IgD-negative memory B cell (primary cell): ENCODE measurements at regions not wholly inside any gene's neighbourhood (a gene's known extent, or its start where the extent isn't known, plus 50 kb on each side); places are given as distances from the start of the nearest gene placed in this dataset.
"Not testable (repeated sequence)": the region's sequence is repeated elsewhere in the genome, so short reads cannot be mapped to it uniquely, and the experiment has no call there.

Source experiments
- H3K27ac Mint-ChIP-seq, 3 donors: one replicate each; pipeline ENCODE4 v1.8.0; 2020 to 2022; ENCODE audit warnings: mild to moderate bottlenecking in 3 of 3, mixed read lengths in 3 of 3, moderate library complexity in 1 of 3
- H3K27me3 Mint-ChIP-seq: one replicate; pipeline ENCODE4 v1.8.0; 2021; ENCODE audit warnings: mixed read lengths
- H3K36me3 Mint-ChIP-seq: one replicate; pipeline ENCODE4 v1.8.0; 2020; ENCODE audit warnings: mild to moderate bottlenecking, mixed read lengths
- H3K4me1 Mint-ChIP-seq, 3 donors: one replicate each; pipeline ENCODE4 v1.8.0; 2020 to 2022; ENCODE audit warnings: mixed read lengths in 3 of 3, mild to moderate bottlenecking in 1 of 3
- H3K4me3 Mint-ChIP-seq, 4 donors: one replicate each; pipeline ENCODE4 v1.8.0; 2020 to 2022; ENCODE audit warnings: mild to moderate bottlenecking in 4 of 4, mixed read lengths in 4 of 4, moderate library complexity in 3 of 4
- H3K9me3 Mint-ChIP-seq, 3 donors: one replicate each; pipeline ENCODE4 v1.8.0; 2020 to 2021; ENCODE audit warnings: mixed read lengths in 3 of 3, mild to moderate bottlenecking in 1 of 3

- peaks cover 21% of the 10 kb centered on the region for H3K27me3 Mint-ChIP-seq
- H3K4me3 Mint-ChIP-seq: peak overlapping the region in 2 of 4 donors; percentile 78 to 82
- peaks cover 13 to 21% (median 14%) of the 10 kb centered on the region in 3 donors for H3K4me1 Mint-ChIP-seq
- H3K27ac Mint-ChIP-seq: peak overlapping the region in 2 of 3 donors; percentile 87 to 90
- H3K36me3 Mint-ChIP-seq: no peaks in the 10 kb centered on the region
- peaks cover 0 to 3% (median 2%) of the 10 kb centered on the region in 3 donors for H3K9me3 Mint-ChIP-seq
These were observed 81.5 kb upstream of the EGFL6 start for GRCh38 chrX:13487731-13488505.

GRCh38 chrX:13485167-13485566 lies 84.2 kb upstream of the EGFL6 start:
- peaks cover 14 to 21% (median 14%) of the 10 kb centered on the region in 3 donors for H3K4me1 Mint-ChIP-seq
- H3K27me3 Mint-ChIP-seq: peaks cover 18% of the 10 kb centered on the region
- peaks cover 2% of the 10 kb centered on the region for H3K36me3 Mint-ChIP-seq
- H3K27ac Mint-ChIP-seq: no peak overlapping the region
- peaks cover 2 to 6% (median 2%) of the 10 kb centered on the region in 3 donors for H3K9me3 Mint-ChIP-seq
- H3K4me3 Mint-ChIP-seq: no peak overlapping the region

- H3K27me3 Mint-ChIP-seq: peaks cover 15% of the 10 kb centered on the region
- H3K4me3 Mint-ChIP-seq: no peak overlapping the region
- peaks cover 14 to 21% (median 14%) of the 10 kb centered on the region in 3 donors for H3K4me1 Mint-ChIP-seq
- H3K9me3 Mint-ChIP-seq: peaks cover 2 to 6% (median 2%) of the 10 kb centered on the region in 3 donors
- H3K27ac Mint-ChIP-seq: peak overlapping the region in 1 of 3 donors; percentile 26
- H3K36me3 Mint-ChIP-seq: peaks cover 2% of the 10 kb centered on the region
These were observed 85.6 kb upstream of the EGFL6 start for GRCh38 chrX:13483773-13484172.

- peaks cover 2% of the 10 kb centered on the region for H3K36me3 Mint-ChIP-seq
- H3K4me3 Mint-ChIP-seq: no peak overlapping the region
- peaks cover 11 to 18% (median 12%) of the 10 kb centered on the region in 3 donors for H3K4me1 Mint-ChIP-seq
- H3K9me3 Mint-ChIP-seq: peaks cover 2 to 6% (median 2%) of the 10 kb centered on the region in 3 donors
- H3K27ac Mint-ChIP-seq: no peak overlapping the region
- peaks cover 13% of the 10 kb centered on the region for H3K27me3 Mint-ChIP-seq
These were observed 86.5 kb upstream of the EGFL6 start for GRCh38 chrX:13482746-13483541.

- H3K9me3 Mint-ChIP-seq, H3K4me1 Mint-ChIP-seq, H3K36me3 Mint-ChIP-seq, H3K27me3 Mint-ChIP-seq, H3K27ac Mint-ChIP-seq: not testable (repeated sequence)
- peak overlapping the region in 1 of 4 donors; percentile 32 for H3K4me3 Mint-ChIP-seq
These were observed 88.6 kb upstream of the EGFL6 start for GRCh38 chrX:13480780-13481179.

- H3K27ac Mint-ChIP-seq: no peak overlapping the region
- H3K36me3 Mint-ChIP-seq: peaks cover 2% of the 10 kb centered on the region
- H3K4me3 Mint-ChIP-seq: no peak overlapping the region
- peaks cover under 1 to 5% (median 4%) of the 10 kb centered on the region in 3 donors for H3K4me1 Mint-ChIP-seq
- peaks cover 2 to 6% (median 2%) of the 10 kb centered on the region in 3 donors for H3K9me3 Mint-ChIP-seq
- H3K27me3 Mint-ChIP-seq: peaks cover 3% of the 10 kb centered on the region
These were observed 90.0 kb upstream of the EGFL6 start for GRCh38 chrX:13479452-13479813.

- peaks cover 5 to 8% (median 7%) of the 10 kb centered on the region in 3 donors for H3K4me1 Mint-ChIP-seq
These were observed 90.5 kb upstream of the EGFL6 start for GRCh38 chrX:13478740-13479451.

GRCh38 chrX:13476384-13476783 lies 93.0 kb upstream of the EGFL6 start:
- Mint-ChIP-seq H3K36me3 (peaks cover 5% of the 10 kb centered on the region), H3K4me3 (no peak overlapping the region), H3K4me1 (peaks cover 16 to 25% (median 17%) of the 10 kb centered on the region in 3 donors), H3K27me3 (peaks cover 12% of the 10 kb centered on the region), H3K9me3 (no peaks in the 10 kb centered on the region), H3K27ac (no peak overlapping the region)

More at GRCh38 chrX:13478740-13479451, 90.5 kb upstream of the EGFL6 start:
- peaks cover 2% of the 10 kb centered on the region for H3K36me3 Mint-ChIP-seq
- no peak overlapping the region for H3K4me3 Mint-ChIP-seq
- no peak overlapping the region for H3K27ac Mint-ChIP-seq
- peaks cover 2 to 6% (median 2%) of the 10 kb centered on the region in 3 donors for H3K9me3 Mint-ChIP-seq
- peaks cover 3% of the 10 kb centered on the region for H3K27me3 Mint-ChIP-seq

- H3K4me3 Mint-ChIP-seq: peak overlapping the region; percentile 41 to 85 (median 74)
- peaks cover 15 to 32% (median 22%) of the 10 kb centered on the region in 3 donors for H3K4me1 Mint-ChIP-seq
- peak overlapping the region; percentile 5 to 95 (median 86) for H3K27ac Mint-ChIP-seq
- H3K36me3 Mint-ChIP-seq: peaks cover 4% of the 10 kb centered on the region
- H3K27me3 Mint-ChIP-seq: peaks cover 14% of the 10 kb centered on the region
- no peaks in the 10 kb centered on the region for H3K9me3 Mint-ChIP-seq
These were observed 95.3 kb upstream of the EGFL6 start for GRCh38 chrX:13474164-13474516.

- H3K36me3 Mint-ChIP-seq: peaks cover 4% of the 10 kb centered on the region
- peaks cover 0 to 2% (median 0%) of the 10 kb centered on the region in 3 donors for H3K9me3 Mint-ChIP-seq
- peak overlapping the region; percentile 5 to 95 (median 86) for H3K27ac Mint-ChIP-seq
- peak overlapping the region; percentile 51 to 85 (median 74) for H3K4me3 Mint-ChIP-seq
- peaks cover 17% of the 10 kb centered on the region for H3K27me3 Mint-ChIP-seq
- H3K4me1 Mint-ChIP-seq: peaks cover 15 to 32% (median 22%) of the 10 kb centered on the region in 3 donors
These were observed 95.8 kb upstream of the EGFL6 start for GRCh38 chrX:13473442-13474163.

GRCh38 chrX:13472975-13473374 lies 96.4 kb upstream of the EGFL6 start:
- H3K4me1 Mint-ChIP-seq: peaks cover 15 to 32% (median 22%) of the 10 kb centered on the region in 3 donors
- peaks cover 0 to 2% (median 0%) of the 10 kb centered on the region in 3 donors for H3K9me3 Mint-ChIP-seq
- peak overlapping the region; percentile 26 to 85 (median 74) for H3K4me3 Mint-ChIP-seq
- H3K27me3 Mint-ChIP-seq: peaks cover 18% of the 10 kb centered on the region
- peak overlapping the region; percentile 5 to 95 (median 86) for H3K27ac Mint-ChIP-seq
- peaks cover 4% of the 10 kb centered on the region for H3K36me3 Mint-ChIP-seq

GRCh38 chrX:13471269-13471668 lies 98.1 kb upstream of the EGFL6 start:
- Mint-ChIP-seq H3K4me3 (peak overlapping the region in 2 of 4 donors; percentile 24 to 35), H3K27ac (no peak overlapping the region), H3K27me3 (peaks cover 16% of the 10 kb centered on the region), H3K36me3 (peaks cover 4% of the 10 kb centered on the region), H3K4me1 (peaks cover 15 to 32% (median 22%) of the 10 kb centered on the region in 3 donors), H3K9me3 (peaks cover 0 to 2% (median 0%) of the 10 kb centered on the region in 3 donors)

GRCh38 chrX:13470685-13470977 lies 98.8 kb upstream of the EGFL6 start:
- peaks cover 4% of the 10 kb centered on the region for H3K36me3 Mint-ChIP-seq
- peaks cover 15 to 32% (median 22%) of the 10 kb centered on the region in 3 donors for H3K4me1 Mint-ChIP-seq

More at GRCh38 chrX:13470685-13470977, 98.8 kb upstream of the EGFL6 start:
- H3K4me3 Mint-ChIP-seq: peak overlapping the region in 2 of 4 donors; percentile 18 to 59
- H3K27ac Mint-ChIP-seq: peak overlapping the region; percentile 12 to 57 (median 26)
- peaks cover 16% of the 10 kb centered on the region for H3K27me3 Mint-ChIP-seq
- peaks cover 0 to 2% (median 0%) of the 10 kb centered on the region in 3 donors for H3K9me3 Mint-ChIP-seq
